ENCODE measurements at regions not wholly inside any gene's neighbourhood (a gene's known extent, or its start where the extent isn't known, plus 50 kb on each side); places are given as distances from the start of the nearest gene placed in this dataset.

GRCh38 chr2:12265646-12266045 lies 451.1 kb upstream of the TRIB2 start:
- DNase-seq (ENCODE audit: low read depth) = no peak
- Histone ChIP-seq H3K36me3 (ENCODE audit: control insufficient read depth, insufficient read depth, low read length) (no peaks in the 10 kb centered on the region), H3K4me3 (ENCODE audit: low read depth, low read length) (no peak overlapping the region), H3K27me3 (ENCODE audit: control insufficient read depth, insufficient read depth, low read length) (no peaks in the 10 kb centered on the region)
- no peak for TF ChIP-seq CTCF (IDR thresholded peaks at IDR 0.05; ENCODE audit: insufficient read depth, low read length, poor library complexity, severe bottlenecking)

GRCh38 chr2:12267042-12267441 lies 449.7 kb upstream of the TRIB2 start:
- Histone ChIP-seq H3K4me3 (ENCODE audit: low read depth, low read length) (no peak overlapping the region), H3K27me3 (ENCODE audit: control insufficient read depth, insufficient read depth, low read length) (no peaks in the 10 kb centered on the region), H3K36me3 (ENCODE audit: control insufficient read depth, insufficient read depth, low read length) (no peaks in the 10 kb centered on the region)
- no peak for TF ChIP-seq CTCF (IDR thresholded peaks at IDR 0.05; ENCODE audit: insufficient read depth, low read length, poor library complexity, severe bottlenecking)
- DNase-seq (ENCODE audit: low read depth) = no peak

GRCh38 chr2:12269041-12269972 lies 447.4 kb upstream of the TRIB2 start:
- Histone ChIP-seq H3K4me3 (ENCODE audit: low read depth, low read length) (no peak overlapping the region), H3K36me3 (ENCODE audit: control insufficient read depth, insufficient read depth, low read length) (no peaks in the 10 kb centered on the region), H3K27me3 (ENCODE audit: control insufficient read depth, insufficient read depth, low read length) (no peaks in the 10 kb centered on the region)
- no peak for TF ChIP-seq CTCF (IDR thresholded peaks at IDR 0.05; ENCODE audit: insufficient read depth, low read length, poor library complexity, severe bottlenecking)
- DNase-seq (ENCODE audit: low read depth) = no peak

GRCh38 chr2:12270876-12271588 lies 445.7 kb upstream of the TRIB2 start:
- no peaks in the 10 kb centered on the region for H3K27me3 ChIP-seq (ENCODE audit: control insufficient read depth, insufficient read depth, low read length)
- no peaks in the 10 kb centered on the region for H3K36me3 ChIP-seq (ENCODE audit: control insufficient read depth, insufficient read depth, low read length)
- no peak for TF ChIP-seq CTCF (IDR thresholded peaks at IDR 0.05; ENCODE audit: insufficient read depth, low read length, poor library complexity, severe bottlenecking)
- no peak for DNase-seq (ENCODE audit: low read depth)
- no peak overlapping the region for H3K4me3 ChIP-seq (ENCODE audit: low read depth, low read length)

GRCh38 chr2:12271589-12271984 lies 445.1 kb upstream of the TRIB2 start:
- no peaks in the 10 kb centered on the region for H3K27me3 ChIP-seq (ENCODE audit: control insufficient read depth, insufficient read depth, low read length)
- no peak for DNase-seq (ENCODE audit: low read depth)
- no peak for TF ChIP-seq CTCF (IDR thresholded peaks at IDR 0.05; ENCODE audit: insufficient read depth, low read length, poor library complexity, severe bottlenecking)

More at GRCh38 chr2:12271589-12271984, 445.1 kb upstream of the TRIB2 start:
- Histone ChIP-seq H3K4me3 (ENCODE audit: low read depth, low read length) (no peak overlapping the region), H3K36me3 (ENCODE audit: control insufficient read depth, insufficient read depth, low read length) (no peaks in the 10 kb centered on the region)
